Left lung (tissue), 4 donors: ENCODE measurements at regions not wholly inside any gene's neighbourhood (a gene's known extent, or its start where the extent isn't known, plus 50 kb on each side); places are given as distances from the start of the nearest gene placed in this dataset.

Experiments used
- ATAC-seq: fragments of 200-7000 bp; cut with Tn5 transposase; one replicate; pipeline ENCODE4 v1.9.1; 2020; ENCODE audit warnings: moderate library complexity
- DNase-seq, 4 donors: peaks; one replicate each; pipeline ENCODE4 v3.0.0-alpha.2; 2013 to 2020
- H3K27ac ChIP-seq, 2 donors: fragments of 200-600 bp; sonication (generic) in 1 of 2; one replicate each; pipeline versions ENCODE4 v1.5.0 to v1.8.0; 2020 to 2021
- H3K27me3 ChIP-seq, 2 donors: fragments of 200-600 bp; sonication (generic) in 1 of 2; one replicate each; pipeline versions ENCODE4 v1.5.0 to v1.8.0; 2020 to 2021
- H3K36me3 ChIP-seq, 2 donors: fragments of 200-600 bp; sonication (generic) in 1 of 2; one replicate each; pipeline versions ENCODE4 v1.5.0 to v1.8.0; 2020 to 2021
- H3K4me1 ChIP-seq, 2 donors: fragments of 200-600 bp; one replicate each; pipeline ENCODE4 v1.8.0; 2021
- H3K4me3 ChIP-seq, 2 donors: fragments of 200-600 bp; sonication (generic) in 1 of 2; one replicate each; pipeline versions ENCODE4 v1.5.0 to v1.8.0; 2020 to 2021; ENCODE audit warnings: mild to moderate bottlenecking in 1 of 2
- H3K9me3 ChIP-seq, 2 donors: fragments of 200-600 bp; sonication (generic) in 1 of 2; one replicate each; pipeline versions ENCODE4 v1.5.0 to v1.8.0; 2020 to 2021
- intact Hi-C, 2 donors: fragments of 100-400 bp; cut with DNase I; formaldehyde crosslinking; loops; one replicate each; pipeline versions ENCODE4 v1.11.2 to v1.14.2; 2022
- TF ChIP-seq, protein P1 (sequence below), 2 donors: fragments of 200-600 bp; sonication (generic) in 1 of 2; IDR thresholded peaks; one replicate each; pipeline versions ENCODE4 v1.5.0 to v1.8.0; 2021; ENCODE audit warnings: antibody characterized with exemption in 2 of 2
- donor health status: DM: no; HTN: yes; CAD: no.
- donor health status: DM: no; HTN: no; CAD: no.

DNA sequence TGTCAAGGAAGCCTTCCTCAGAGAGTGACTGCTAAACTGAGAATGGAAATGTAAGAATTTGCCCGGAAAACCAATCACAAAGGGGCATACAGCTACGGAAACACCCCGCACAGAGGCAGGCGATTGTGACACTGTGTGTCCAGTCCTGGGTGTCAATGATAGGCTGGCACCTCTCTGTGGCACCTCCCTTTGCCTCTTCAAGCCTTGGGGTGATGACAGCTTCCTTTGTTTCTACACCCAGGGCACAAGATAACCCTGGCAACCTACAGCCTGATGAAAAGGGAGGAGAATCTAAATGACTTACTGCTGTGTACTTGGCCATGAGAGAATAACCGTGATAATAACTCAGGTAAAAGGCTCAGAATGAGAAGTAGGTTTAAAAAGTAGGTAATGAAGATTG lies 93.6 kb upstream of the SSTR4 start:
- Histone ChIP-seq H3K4me1 (no peaks in the 10 kb centered on the region), H3K4me3 (no peak overlapping the region), H3K27ac (no peak overlapping the region), H3K9me3 (no peaks in the 10 kb centered on the region), H3K27me3 (no peaks in the 10 kb centered on the region), H3K36me3 (no peaks in the 10 kb centered on the region)
- TF ChIP-seq, protein P1, sequence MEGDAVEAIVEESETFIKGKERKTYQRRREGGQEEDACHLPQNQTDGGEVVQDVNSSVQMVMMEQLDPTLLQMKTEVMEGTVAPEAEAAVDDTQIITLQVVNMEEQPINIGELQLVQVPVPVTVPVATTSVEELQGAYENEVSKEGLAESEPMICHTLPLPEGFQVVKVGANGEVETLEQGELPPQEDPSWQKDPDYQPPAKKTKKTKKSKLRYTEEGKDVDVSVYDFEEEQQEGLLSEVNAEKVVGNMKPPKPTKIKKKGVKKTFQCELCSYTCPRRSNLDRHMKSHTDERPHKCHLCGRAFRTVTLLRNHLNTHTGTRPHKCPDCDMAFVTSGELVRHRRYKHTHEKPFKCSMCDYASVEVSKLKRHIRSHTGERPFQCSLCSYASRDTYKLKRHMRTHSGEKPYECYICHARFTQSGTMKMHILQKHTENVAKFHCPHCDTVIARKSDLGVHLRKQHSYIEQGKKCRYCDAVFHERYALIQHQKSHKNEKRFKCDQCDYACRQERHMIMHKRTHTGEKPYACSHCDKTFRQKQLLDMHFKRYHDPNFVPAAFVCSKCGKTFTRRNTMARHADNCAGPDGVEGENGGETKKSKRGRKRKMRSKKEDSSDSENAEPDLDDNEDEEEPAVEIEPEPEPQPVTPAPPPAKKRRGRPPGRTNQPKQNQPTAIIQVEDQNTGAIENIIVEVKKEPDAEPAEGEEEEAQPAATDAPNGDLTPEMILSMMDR (IDR thresholded peaks at IDR 0.05) = no peak
- intact Hi-C loops = no loop called here
- DNase-seq = no peak
- no peak for ATAC-seq

DNA sequence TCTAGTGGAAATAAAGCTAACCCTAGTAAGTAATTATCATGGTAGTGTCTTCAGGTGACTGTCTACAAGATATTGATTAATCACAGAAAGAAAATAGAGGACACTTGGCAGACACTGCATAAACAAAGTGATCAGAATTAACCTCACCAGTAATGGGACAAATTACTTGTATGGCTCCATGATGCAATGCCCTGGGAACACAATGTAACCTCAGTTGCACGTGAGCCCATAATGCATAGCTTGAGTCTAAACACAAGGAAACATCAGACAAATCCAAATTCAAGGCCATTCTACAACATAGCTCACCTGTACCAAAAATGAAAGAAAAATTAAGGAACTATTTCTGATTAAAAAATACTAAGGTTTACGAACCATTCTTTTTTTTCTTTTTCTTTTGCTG lies 92.4 kb upstream of the SSTR4 start:
- no peak for ATAC-seq
- Histone ChIP-seq H3K9me3 (no peaks in the 10 kb centered on the region), H3K27ac (no peak overlapping the region), H3K4me1 (no peaks in the 10 kb centered on the region), H3K27me3 (no peaks in the 10 kb centered on the region), H3K4me3 (no peak overlapping the region), H3K36me3 (no peaks in the 10 kb centered on the region)
- intact Hi-C loops = no loop called here
- TF ChIP-seq, protein P1 (IDR thresholded peaks at IDR 0.05) = no peak
- DNase-seq = no peak

DNA sequence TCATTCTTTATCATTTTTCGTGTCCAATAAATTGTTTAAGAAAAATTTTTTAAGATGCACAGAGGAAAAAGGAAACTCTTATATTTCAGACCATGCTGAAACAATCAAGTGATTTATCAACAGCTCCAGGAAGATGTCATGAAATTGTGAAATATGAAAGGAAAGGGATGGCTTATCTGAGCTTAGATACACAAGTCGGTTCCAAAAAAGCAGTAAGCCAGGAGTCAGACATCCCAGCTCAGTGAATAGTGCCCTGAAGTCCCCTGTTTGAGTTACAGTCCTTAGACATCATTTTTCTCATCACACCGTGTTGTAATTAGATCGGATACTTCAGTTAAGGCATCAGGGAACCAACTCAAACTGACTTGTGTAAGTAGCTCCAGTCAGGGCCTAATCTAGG lies 91.0 kb upstream of the SSTR4 start:
- ATAC-seq = no peak

DNA sequence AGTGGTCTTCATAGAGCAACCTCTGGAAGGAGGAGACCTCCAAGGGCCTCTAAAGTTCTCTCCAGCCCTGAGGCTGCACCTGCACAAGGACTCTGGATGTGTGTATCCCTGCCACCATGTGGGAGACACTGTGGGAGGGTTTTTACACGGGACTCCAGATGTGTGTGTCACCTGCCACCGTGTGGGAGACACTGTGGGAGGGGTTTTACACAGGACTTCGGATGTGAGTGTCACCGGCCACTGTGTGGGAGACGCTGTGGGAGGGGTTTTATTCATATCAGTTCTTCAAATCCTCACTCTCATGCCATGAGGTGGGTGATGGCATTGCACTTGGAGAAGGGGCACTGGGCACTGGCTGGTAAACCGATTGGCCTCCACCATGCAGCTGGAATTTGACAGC lies 90.2 kb upstream of the SSTR4 start:
- no peak for ATAC-seq
- H3K9me3 ChIP-seq = no peaks in the 10 kb centered on the region
- H3K27me3 ChIP-seq = no peaks in the 10 kb centered on the region
- DNase-seq = no peak
- H3K36me3 ChIP-seq = no peaks in the 10 kb centered on the region
- H3K4me3 ChIP-seq = no peak overlapping the region
- H3K27ac ChIP-seq = no peak overlapping the region
- H3K4me1 ChIP-seq = no peaks in the 10 kb centered on the region
- TF ChIP-seq, protein P1 (IDR thresholded peaks at IDR 0.05) = no peak
- intact Hi-C loops = no loop called here

More for the DNA sequence above, 91.0 kb upstream of the SSTR4 start:
- no peaks in the 10 kb centered on the region for H3K9me3 ChIP-seq
- TF ChIP-seq, protein P1 (IDR thresholded peaks at IDR 0.05) = no peak
- H3K27ac ChIP-seq = no peak overlapping the region
- no peaks in the 10 kb centered on the region for H3K36me3 ChIP-seq
- intact Hi-C loops = no loop called here
- H3K27me3 ChIP-seq = no peaks in the 10 kb centered on the region
- no peak overlapping the region for H3K4me3 ChIP-seq
- no peak for DNase-seq
- H3K4me1 ChIP-seq = no peaks in the 10 kb centered on the region

DNA sequence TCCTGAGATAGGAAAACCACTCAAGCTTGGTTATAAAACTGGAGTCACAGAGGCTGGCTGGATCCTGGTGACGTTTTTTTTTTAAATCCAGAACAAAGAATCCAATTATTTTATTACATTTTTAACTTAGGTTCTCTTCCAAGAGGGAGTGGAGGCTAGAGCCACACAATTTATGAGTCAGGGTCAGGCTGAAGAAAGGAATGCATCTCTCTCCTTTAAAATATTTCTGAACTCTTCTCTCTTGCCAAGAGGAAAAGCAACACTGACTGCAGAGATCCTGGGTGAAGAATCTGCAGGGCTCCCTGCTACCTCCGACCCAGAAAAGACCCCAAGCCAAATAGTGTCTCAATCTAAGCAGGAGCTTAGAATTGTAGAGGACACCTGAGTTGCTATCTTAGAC lies 88.5 kb upstream of the SSTR4 start:
- TF ChIP-seq, protein P1 (IDR thresholded peaks at IDR 0.05) = no peak
- no peaks in the 10 kb centered on the region for H3K9me3 ChIP-seq
- H3K27ac ChIP-seq = no peak overlapping the region
- no peaks in the 10 kb centered on the region for H3K4me1 ChIP-seq
- no peak overlapping the region for H3K4me3 ChIP-seq
- no peak for DNase-seq
- no peaks in the 10 kb centered on the region for H3K27me3 ChIP-seq
- intact Hi-C loops = no loop called here
- H3K36me3 ChIP-seq = no peaks in the 10 kb centered on the region
- no peak for ATAC-seq
